MG63 (cell line): ENCODE measurements at regions not wholly inside any gene's neighbourhood (a gene's known extent, or its start where the extent isn't known, plus 50 kb on each side); places are given as distances from the start of the nearest gene placed in this dataset.
"Not testable (repeated sequence)": the region's sequence is repeated elsewhere in the genome, so short reads cannot be mapped to it uniquely, and the experiment has no call there.

Experiments used
- DNase-seq: peaks from one replicate; pipeline ENCODE4 v3.0.0-alpha.2; 2020
- H3K27me3 ChIP-seq: fragments of 250-450 bp; sonication (Bioruptor Pico); 2 replicates; pipeline ENCODE4 v1.5.1; 2020; ENCODE audit warnings: mild to moderate bottlenecking, moderate library complexity
- H3K36me3 ChIP-seq: fragments of 250-450 bp; sonication (Bioruptor Pico); 2 replicates; pipeline ENCODE4 v1.5.1; 2020; ENCODE audit warnings: mild to moderate bottlenecking, moderate library complexity
- H3K4me3 ChIP-seq: fragments of 250-450 bp; sonication (Bioruptor Pico); 2 replicates; pipeline ENCODE4 v1.5.1; 2020; ENCODE audit warnings: mild to moderate bottlenecking, moderate library complexity
- H3K9me3 ChIP-seq: fragments of 250-450 bp; sonication (Bioruptor Pico); 2 replicates; pipeline ENCODE4 v1.5.1; 2020; ENCODE audit warnings: mild to moderate bottlenecking, moderate library complexity

GRCh38 chr16:31581065-31581464, 53.4 kb downstream of the AHSP start:
- H3K4me3 ChIP-seq, DNase-seq, H3K9me3 ChIP-seq, H3K36me3 ChIP-seq, H3K27me3 ChIP-seq: not testable (repeated sequence)

GRCh38 chr16:31601737-31602384, 74.2 kb downstream of the AHSP start:
- H3K27me3 ChIP-seq, H3K4me3 ChIP-seq, DNase-seq, H3K36me3 ChIP-seq: not testable (repeated sequence)
- H3K9me3 ChIP-seq: peaks cover 37% of the 10 kb centered on the region

GRCh38 chr16:31618130-31618529, 90.4 kb downstream of the AHSP start:
- Histone ChIP-seq H3K36me3 (no peaks in the 10 kb centered on the region), H3K4me3 (no peak overlapping the region), H3K27me3 (no peaks in the 10 kb centered on the region), H3K9me3 (no peaks in the 10 kb centered on the region)
- no peak for DNase-seq

DNA sequence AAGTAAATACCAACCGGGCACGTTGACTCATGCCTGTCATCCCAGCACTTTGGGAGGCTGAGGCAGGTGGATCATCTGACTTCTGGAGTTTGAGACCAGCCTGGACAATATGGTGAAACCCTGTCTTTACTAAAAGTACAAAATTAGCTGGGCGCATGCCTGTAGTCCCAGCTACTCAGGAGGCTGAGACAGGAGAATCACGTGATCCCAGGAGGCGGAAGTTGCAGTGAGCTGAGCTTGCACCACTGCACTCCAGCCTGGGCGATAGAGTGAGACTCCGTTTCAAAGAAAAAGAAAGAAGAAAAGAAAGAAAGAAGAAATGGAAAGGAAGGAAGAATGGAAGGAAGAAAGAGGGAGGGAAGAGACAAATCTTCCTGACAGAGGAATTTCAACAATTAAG, 108.7 kb downstream of the AHSP start:
- no peak for DNase-seq
- H3K36me3 ChIP-seq: no peaks in the 10 kb centered on the region
- H3K4me3 ChIP-seq: no peak overlapping the region
- H3K9me3 ChIP-seq: no peaks in the 10 kb centered on the region
- peaks cover 8% of the 10 kb centered on the region; the same call in 1 of the 2 replicates for H3K27me3 ChIP-seq

- no peak for DNase-seq
Measured at GRCh38 chr16:31641279-31641678, 113.6 kb downstream of the AHSP start.

GRCh38 chr16:31655674-31656073, 128.0 kb downstream of the AHSP start:
- H3K36me3 ChIP-seq, H3K9me3 ChIP-seq, DNase-seq, H3K27me3 ChIP-seq, H3K4me3 ChIP-seq: not testable (repeated sequence)

More at GRCh38 chr16:31641279-31641678, 113.6 kb downstream of the AHSP start:
- no peaks in the 10 kb centered on the region for H3K9me3 ChIP-seq
- peaks cover 10% of the 10 kb centered on the region for H3K27me3 ChIP-seq
- H3K36me3 ChIP-seq: no peaks in the 10 kb centered on the region
- no peak overlapping the region for H3K4me3 ChIP-seq

DNA sequence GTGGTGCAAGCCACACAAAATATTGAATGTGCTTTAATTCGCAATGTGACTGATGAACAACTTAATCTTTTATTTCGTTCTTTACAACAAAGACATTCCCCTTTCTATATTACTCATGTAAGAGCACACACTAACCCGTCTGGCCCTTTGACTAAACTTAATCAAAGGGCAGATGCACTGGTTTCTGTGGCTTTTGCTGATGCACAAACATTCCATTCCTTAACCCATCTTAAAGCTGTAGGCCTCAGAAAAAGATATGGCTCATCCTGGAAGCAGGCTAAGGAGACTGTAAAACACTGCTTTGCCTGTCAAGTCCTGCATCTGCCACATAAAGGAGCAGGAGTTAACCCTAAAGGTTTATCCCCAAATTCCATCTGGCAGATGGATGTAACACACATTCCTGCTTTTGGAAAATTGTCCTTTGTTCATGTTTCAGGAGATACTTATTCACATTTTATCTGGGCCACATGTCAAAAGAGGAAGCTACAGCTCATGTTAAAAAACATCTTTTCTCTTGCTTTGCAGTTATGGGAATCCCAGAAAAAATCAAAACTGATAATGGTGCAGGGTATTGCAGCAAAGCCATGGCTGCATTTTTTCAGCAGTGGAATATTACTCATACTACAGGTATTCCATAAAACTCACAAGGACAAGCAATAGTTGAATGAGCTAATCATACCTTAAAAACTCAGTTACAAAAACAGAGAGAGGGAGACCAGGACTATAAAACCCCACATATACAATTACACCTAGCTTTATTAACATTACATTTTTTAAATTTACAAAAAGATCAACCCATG, 137.2 kb downstream of the AHSP start:
- Histone ChIP-seq H3K36me3 (no peaks in the 10 kb centered on the region), H3K4me3 (no peak overlapping the region), H3K27me3 (peaks cover 6% of the 10 kb centered on the region; the same call in 1 of the 2 replicates), H3K9me3 (no peaks in the 10 kb centered on the region; the same call in 1 of the 2 replicates)
- no peak for DNase-seq

- Histone ChIP-seq H3K4me3 (no peak overlapping the region), H3K36me3 (no peaks in the 10 kb centered on the region), H3K27me3 (no peaks in the 10 kb centered on the region; the same call in 1 of the 2 replicates), H3K9me3 (peaks cover 9% of the 10 kb centered on the region)
- no peak for DNase-seq
Measured at GRCh38 chr16:31674686-31675085, 147.0 kb downstream of the AHSP start.

- Histone ChIP-seq H3K4me3 (no peak overlapping the region), H3K9me3 (no peaks in the 10 kb centered on the region), H3K36me3 (no peaks in the 10 kb centered on the region), H3K27me3 (no peaks in the 10 kb centered on the region; the same call in 1 of the 2 replicates)
- DNase-seq: no peak
Measured at GRCh38 chr16:31676731-31677130, 149.0 kb downstream of the AHSP start.

- DNase-seq: no peak
- peaks cover 3% of the 10 kb centered on the region; the same call in 1 of the 2 replicates for H3K27me3 ChIP-seq
- no peak overlapping the region for H3K4me3 ChIP-seq
Measured at GRCh38 chr16:31678649-31679325, 151.1 kb downstream of the AHSP start.

GRCh38 chr16:31689331-31689730, 161.6 kb downstream of the AHSP start:
- not testable (repeated sequence) for H3K36me3 ChIP-seq, H3K4me3 ChIP-seq, DNase-seq, H3K9me3 ChIP-seq, H3K27me3 ChIP-seq

More at GRCh38 chr16:31678649-31679325, 151.1 kb downstream of the AHSP start:
- H3K9me3 ChIP-seq: no peaks in the 10 kb centered on the region
- no peaks in the 10 kb centered on the region for H3K36me3 ChIP-seq

GRCh38 chr16:31692338-31692737, 164.6 kb downstream of the AHSP start:
- not testable (repeated sequence) for H3K9me3 ChIP-seq, H3K4me3 ChIP-seq, DNase-seq, H3K36me3 ChIP-seq, H3K27me3 ChIP-seq

DNA sequence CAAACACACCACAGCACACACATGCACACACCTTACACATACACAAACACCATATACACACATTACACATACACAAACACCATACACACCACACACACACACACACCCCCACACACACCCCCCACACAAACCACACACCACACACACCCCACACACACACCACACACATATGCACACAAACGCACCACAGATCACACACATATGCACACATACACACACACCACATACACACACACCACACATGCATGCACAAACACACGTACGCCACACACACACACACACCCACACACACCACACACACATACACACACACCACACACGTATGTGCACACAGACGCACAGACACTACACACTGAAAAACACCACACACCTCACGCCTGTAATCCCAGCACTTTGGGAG, 166.0 kb downstream of the AHSP start:
- H3K9me3 ChIP-seq: no peaks in the 10 kb centered on the region
- no peaks in the 10 kb centered on the region for H3K36me3 ChIP-seq
- no peak for DNase-seq
- H3K4me3 ChIP-seq: no peak overlapping the region
- no peaks in the 10 kb centered on the region for H3K27me3 ChIP-seq

DNA sequence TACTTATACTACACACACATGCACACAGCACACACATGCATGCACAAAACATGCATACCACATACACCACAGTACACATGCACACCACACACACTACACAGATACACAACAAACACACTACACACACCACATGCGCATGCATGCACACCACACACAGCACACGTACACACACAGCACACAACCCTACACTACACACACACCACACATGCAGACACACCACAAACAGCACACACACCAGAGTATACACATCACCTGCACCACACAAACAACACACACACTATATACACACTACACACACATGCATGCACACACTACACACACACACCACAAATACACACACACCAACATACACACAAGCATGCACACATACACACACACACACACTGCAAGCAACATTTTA, 166.8 kb downstream of the AHSP start:
- Histone ChIP-seq H3K4me3 (no peak overlapping the region), H3K9me3 (no peaks in the 10 kb centered on the region), H3K27me3 (no peaks in the 10 kb centered on the region), H3K36me3 (no peaks in the 10 kb centered on the region)
- DNase-seq: no peak

DNA sequence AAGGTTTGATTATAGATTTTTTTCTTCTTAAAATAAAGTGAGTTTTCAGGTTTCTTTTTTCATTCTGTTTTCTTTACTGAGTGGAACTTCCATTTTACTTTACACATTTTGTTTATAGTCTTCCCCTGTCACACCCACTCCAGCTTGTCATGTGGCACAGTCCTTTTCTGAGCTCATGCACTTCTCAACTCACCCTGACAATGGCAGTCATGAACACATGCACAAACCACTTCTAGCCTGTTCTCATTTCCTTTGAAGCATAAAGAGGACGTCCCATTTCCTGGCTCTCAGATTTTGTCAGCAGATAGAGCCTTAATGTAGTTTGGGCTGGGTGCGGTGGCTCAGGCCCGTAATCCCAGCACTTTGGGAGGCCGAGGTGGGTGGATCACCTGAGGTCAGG, 168.0 kb downstream of the AHSP start:
- DNase-seq: no peak
- no peaks in the 10 kb centered on the region for H3K27me3 ChIP-seq
- H3K36me3 ChIP-seq: no peaks in the 10 kb centered on the region
- H3K9me3 ChIP-seq: no peaks in the 10 kb centered on the region
- H3K4me3 ChIP-seq: no peak overlapping the region

- Histone ChIP-seq H3K27me3 (no peaks in the 10 kb centered on the region), H3K4me3 (no peak overlapping the region), H3K36me3 (no peaks in the 10 kb centered on the region), H3K9me3 (no peaks in the 10 kb centered on the region)
- DNase-seq: no peak
Measured at GRCh38 chr16:31696968-31697743, 169.5 kb downstream of the AHSP start.

- DNase-seq: no peak
- H3K36me3 ChIP-seq: no peaks in the 10 kb centered on the region
- no peak overlapping the region for H3K4me3 ChIP-seq
- no peaks in the 10 kb centered on the region for H3K27me3 ChIP-seq
- no peaks in the 10 kb centered on the region for H3K9me3 ChIP-seq
Measured at GRCh38 chr16:31697744-31698125, 170.0 kb downstream of the AHSP start.
